ACC112 (cell line): ENCODE measurements at regions not wholly inside any gene's neighbourhood (a gene's known extent, or its start where the extent isn't known, plus 50 kb on each side); places are given as distances from the start of the nearest gene placed in this dataset.

Experiments
- H2AFZ ChIP-seq: fragments of 200-600 bp; sonication (generic); one replicate; pipeline ENCODE4 v1.6.0; 2017; ENCODE audit warnings: antibody characterized with exemption, low read length; ENCODE audit not compliant: unreplicated experiment
- H3K27ac ChIP-seq: fragments of 200-600 bp; sonication (generic); 2 replicates; pipeline ENCODE4 v1.5.1; 2014; ENCODE audit warnings: low read depth, mild to moderate bottlenecking, antibody characterized with exemption, low read length, moderate library complexity
- H3K27me3 ChIP-seq: fragments of 200-600 bp; sonication (generic); 2 replicates; pipeline ENCODE4 v1.6.1; 2014; ENCODE audit warnings: mild to moderate bottlenecking, antibody characterized with exemption, low read length, moderate library complexity, mixed read lengths; ENCODE audit not compliant: insufficient read depth
- H3K36me3 ChIP-seq: fragments of 200-600 bp; sonication (generic); 2 replicates; pipeline ENCODE4 v1.6.1; 2016; ENCODE audit warnings: mild to moderate bottlenecking, antibody characterized with exemption, low read length, moderate library complexity, mixed read lengths; ENCODE audit not compliant: insufficient read depth
- H3K4me1 ChIP-seq: fragments of 200-600 bp; sonication (generic); one replicate; pipeline ENCODE4 v1.6.1; 2016; ENCODE audit warnings: low read length, mixed read lengths; ENCODE audit not compliant: insufficient read depth, unreplicated experiment, control insufficient read depth
- H3K4me3 ChIP-seq: fragments of 200-600 bp; sonication (generic); 2 replicates; pipeline ENCODE4 v1.5.1; 2014; ENCODE audit warnings: mild to moderate bottlenecking, low read depth, low read length
- H3K79me2 ChIP-seq: fragments of 200-600 bp; sonication (generic); one replicate; pipeline ENCODE4 v1.6.0; 2016; ENCODE audit warnings: low read length; ENCODE audit not compliant: control insufficient read depth, unreplicated experiment, insufficient read depth

DNA sequence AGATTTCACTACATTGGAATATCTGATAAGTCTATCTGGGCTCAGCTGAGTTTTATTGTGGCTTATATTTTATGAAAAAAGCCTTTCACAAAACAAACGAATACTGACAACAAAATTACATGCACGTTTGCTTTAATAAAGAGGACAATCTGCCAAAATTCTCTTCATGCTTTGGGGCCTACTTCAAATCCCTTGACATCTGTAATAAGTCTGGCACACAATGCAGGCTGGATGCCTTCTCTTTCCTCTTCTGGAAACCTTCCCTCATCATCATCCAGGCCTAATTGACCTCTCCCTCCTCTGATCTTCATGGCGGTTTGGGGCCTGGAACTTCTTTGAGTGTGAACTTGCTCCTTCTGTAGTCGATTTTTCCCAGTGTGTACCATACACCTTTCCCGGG is 70.3 kb downstream of the MAP10 start:
- no peaks in the 10 kb centered on the region for H3K36me3 ChIP-seq
- H3K27me3 ChIP-seq = peaks cover 2% of the 10 kb centered on the region; the same call in 1 of the 2 replicates
- H3K4me3 ChIP-seq = no peak overlapping the region
- H3K4me1 ChIP-seq = no peaks in the 10 kb centered on the region
- no peak overlapping the region for H2AFZ ChIP-seq
- no peak overlapping the region for H3K27ac ChIP-seq
- no peaks in the 10 kb centered on the region for H3K79me2 ChIP-seq

DNA sequence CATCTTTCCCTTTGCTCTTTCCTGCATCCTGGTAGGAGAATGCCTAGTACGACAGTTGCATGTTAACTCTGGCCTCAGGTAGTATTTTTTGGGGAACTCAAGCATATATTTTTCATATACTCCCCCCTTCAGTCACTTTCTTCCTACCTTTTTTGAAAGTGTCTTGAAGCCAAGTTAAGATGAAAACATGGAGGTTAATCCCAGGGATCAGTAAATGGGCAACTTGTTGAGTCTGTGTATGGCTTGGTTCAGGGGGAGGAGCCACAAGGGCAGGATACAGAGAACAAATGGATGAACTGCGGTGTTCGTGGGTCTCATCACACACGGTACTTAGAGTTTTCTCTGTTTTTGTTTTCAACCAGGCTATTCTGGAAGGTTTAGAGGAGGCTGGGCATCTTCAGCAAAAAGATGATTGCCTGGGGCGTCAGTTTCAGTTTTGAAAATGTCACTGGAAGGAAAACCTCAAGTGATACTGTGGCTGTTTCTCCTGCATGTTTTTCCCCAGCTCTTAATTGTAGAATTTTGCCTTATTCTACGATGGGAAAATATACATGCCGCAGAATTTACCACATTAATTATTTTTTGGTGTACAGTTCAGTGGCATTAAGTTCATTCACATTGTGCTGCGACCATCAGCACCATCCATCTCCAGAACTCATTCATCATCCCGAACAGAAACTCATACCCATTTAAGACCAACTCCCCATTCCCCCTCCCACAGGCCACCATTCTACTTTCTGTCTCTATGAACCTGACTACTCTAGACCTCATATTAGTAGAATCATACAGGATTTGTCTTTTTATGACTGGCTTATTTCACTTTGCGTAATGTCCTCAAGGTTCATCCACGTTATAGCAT is 71.5 kb downstream of the MAP10 start:
- Histone ChIP-seq H2AFZ (no peak overlapping the region), H3K4me3 (no peak overlapping the region), H3K79me2 (no peaks in the 10 kb centered on the region), H3K27me3 (peaks cover 13% of the 10 kb centered on the region; the same call in 1 of the 2 replicates), H3K36me3 (no peaks in the 10 kb centered on the region), H3K27ac (no peak overlapping the region), H3K4me1 (no peaks in the 10 kb centered on the region)

DNA sequence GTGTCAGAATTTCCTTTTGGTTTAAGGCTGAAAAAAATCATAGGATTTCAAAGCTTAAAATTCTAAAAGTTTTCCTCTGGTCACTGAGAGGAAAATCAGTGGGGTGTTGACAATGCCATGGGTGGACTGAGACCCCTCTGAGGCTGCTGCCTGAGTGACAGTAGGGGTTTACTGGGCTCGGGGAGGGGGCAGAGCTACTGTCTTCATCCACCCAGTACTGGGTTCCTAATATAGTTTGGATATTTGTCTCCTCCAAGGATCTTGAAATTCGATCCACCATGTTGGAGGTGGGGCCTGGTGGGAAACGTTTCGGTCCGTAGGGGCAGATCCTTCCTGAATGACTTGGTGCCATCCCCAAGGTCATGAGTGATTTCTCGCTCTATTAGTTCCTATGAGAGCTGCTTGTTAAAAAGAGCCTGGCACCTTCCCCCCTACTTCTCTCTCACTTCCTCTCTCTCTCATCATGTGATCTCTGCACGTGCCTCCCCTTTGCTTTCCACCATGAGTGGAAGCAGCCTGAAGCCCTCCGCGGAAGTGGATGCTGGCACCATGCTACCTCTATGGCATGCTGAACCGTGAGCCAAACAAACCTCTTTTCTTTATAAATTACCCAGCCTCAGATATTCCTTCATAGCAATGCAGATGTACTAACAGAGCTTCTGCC is 72.3 kb downstream of the MAP10 start:
- Histone ChIP-seq H3K4me1 (no peaks in the 10 kb centered on the region), H3K4me3 (no peak overlapping the region), H3K27me3 (peaks cover 18% of the 10 kb centered on the region; the same call in 1 of the 2 replicates), H3K27ac (no peak overlapping the region), H3K79me2 (no peaks in the 10 kb centered on the region), H3K36me3 (no peaks in the 10 kb centered on the region), H2AFZ (no peak overlapping the region)

DNA sequence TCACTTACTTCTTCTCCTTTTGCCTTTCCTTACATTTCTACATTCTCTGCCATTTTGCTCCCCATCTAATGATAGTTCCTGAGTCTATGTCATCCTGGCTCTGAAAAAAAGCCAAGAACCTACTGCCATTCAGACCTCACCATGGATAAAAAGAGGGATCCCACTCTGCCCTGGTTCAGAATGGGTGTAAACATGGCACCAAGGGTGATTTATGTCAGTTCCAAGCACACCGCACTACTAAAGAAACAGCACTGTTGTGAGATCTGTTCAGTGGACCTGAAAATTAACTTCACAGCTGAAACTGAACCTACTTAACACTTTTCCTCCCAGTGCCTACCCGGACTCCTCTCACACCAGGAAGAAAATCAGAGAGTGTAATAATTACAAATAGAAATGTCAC is 72.3 kb upstream of the NTPCR start:
- Histone ChIP-seq H3K27me3 (peaks cover 18% of the 10 kb centered on the region; the same call in 1 of the 2 replicates), H3K4me1 (no peaks in the 10 kb centered on the region), H3K36me3 (no peaks in the 10 kb centered on the region), H3K27ac (no peak overlapping the region), H3K79me2 (no peaks in the 10 kb centered on the region), H3K4me3 (no peak overlapping the region), H2AFZ (no peak overlapping the region)

DNA sequence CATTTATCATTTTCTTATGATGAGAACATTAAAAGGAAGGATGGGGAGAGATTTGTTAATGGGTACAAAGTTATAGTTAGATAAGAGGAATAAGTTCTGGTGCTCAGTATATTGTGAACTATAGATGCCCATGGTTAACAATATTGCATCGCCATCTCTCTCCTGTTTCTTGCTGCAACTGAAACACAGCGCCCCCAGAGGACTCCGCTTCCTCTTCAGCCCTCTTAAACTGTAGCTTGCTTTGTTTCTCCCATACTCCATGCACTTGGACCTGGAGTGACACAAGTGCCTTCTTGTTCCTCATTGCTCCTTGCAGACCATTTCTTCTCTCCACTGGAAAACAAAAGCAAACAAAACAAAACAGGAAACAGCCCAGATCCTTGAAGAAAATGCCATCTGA is 70.1 kb upstream of the NTPCR start:
- Histone ChIP-seq H3K4me3 (no peak overlapping the region), H2AFZ (no peak overlapping the region), H3K36me3 (no peaks in the 10 kb centered on the region), H3K79me2 (no peaks in the 10 kb centered on the region), H3K27me3 (peaks cover 24% of the 10 kb centered on the region; the same call in 1 of the 2 replicates), H3K4me1 (no peaks in the 10 kb centered on the region), H3K27ac (no peak overlapping the region)

DNA sequence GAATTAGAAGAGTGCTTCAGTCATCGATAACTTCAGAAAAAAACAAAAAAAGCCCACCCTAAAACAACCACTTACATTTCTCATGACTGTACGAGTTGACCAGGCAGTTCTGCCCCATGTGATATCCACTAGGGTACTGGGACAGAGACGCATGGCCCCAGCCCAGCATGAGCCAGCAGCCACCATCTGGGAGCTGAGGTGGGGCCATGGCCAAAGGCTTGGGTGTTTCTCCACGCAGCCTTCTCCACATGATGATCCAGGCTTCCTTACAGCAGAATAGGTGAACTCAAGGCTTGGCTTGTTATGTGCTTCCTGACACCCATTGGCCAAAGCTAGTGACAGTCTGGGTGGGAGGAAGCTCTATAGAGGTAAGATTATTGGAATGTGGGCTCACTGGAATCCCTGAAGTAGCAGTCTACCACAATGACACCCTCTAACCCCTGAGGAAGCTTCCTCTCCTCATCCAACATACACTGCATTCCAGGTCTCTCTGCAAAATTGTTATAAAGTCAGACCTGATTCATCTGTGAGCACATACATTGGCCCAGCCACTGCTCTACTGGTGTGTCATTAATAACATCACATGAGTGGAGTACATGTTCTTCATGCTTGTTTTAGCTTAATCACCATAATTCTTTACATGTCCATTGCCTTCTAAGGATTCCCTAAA is 66.3 kb upstream of the NTPCR start:
- Histone ChIP-seq H3K4me1 (no peaks in the 10 kb centered on the region), H3K79me2 (no peaks in the 10 kb centered on the region)

DNA sequence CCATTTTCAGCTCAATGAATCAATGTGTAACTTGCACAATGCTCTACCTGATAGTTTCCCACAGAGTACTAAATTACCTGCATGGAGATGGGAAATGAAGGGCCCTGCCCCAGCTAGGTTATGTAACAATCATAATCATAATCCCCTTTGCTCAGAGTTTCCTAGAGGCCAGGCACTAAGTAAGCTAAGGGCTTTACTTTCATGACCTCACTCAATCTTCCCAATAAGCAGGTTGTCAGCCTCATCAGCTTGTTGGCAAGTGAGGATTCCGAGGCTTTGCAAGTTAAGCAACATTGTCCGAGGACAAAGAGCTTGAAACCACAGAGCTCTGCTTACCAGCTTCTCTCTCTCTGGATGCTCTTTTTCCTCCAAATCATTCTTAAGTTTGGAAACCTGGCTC is 64.1 kb upstream of the NTPCR start:
- Histone ChIP-seq H3K79me2 (no peaks in the 10 kb centered on the region), H3K4me1 (no peaks in the 10 kb centered on the region), H2AFZ (no peak overlapping the region), H3K27ac (no peak overlapping the region), H3K4me3 (no peak overlapping the region), H3K27me3 (peaks cover 23% of the 10 kb centered on the region), H3K36me3 (no peaks in the 10 kb centered on the region)

More for the DNA sequence above, 66.3 kb upstream of the NTPCR start:
- no peak overlapping the region for H3K4me3 ChIP-seq
- peaks cover 31% of the 10 kb centered on the region for H3K27me3 ChIP-seq
- H3K27ac ChIP-seq = no peak overlapping the region
- no peaks in the 10 kb centered on the region for H3K36me3 ChIP-seq
- H2AFZ ChIP-seq = no peak overlapping the region

DNA sequence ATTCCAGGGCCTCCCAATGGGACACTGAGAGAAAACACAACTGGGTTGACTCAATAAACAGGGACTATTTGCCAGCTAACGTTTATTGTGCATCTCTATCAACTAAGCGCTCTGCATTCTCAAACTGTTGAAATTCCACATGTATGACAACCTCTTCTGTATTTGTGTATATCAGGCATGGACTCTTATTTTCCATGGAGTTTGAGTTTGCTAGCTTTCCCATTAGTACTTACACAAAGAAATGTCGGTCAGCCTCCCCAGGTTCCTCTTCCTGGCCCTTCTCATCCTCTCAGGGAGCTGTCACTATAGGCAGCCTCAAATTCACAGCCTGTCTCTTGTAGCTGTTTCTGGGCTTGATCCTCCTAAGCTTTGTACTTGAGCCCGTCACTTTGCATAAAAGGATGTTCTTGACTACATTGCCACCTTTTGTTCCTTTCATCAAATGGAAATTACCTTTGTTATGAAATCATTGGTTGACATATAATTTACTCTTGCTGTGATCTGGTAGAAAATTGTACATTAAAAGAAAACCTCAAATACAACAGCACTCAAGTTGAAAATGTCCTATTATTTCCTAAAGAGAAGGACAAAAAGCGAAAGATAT is 60.0 kb upstream of the NTPCR start:
- Histone ChIP-seq H3K4me3 (no peak overlapping the region), H3K4me1 (no peaks in the 10 kb centered on the region), H3K27me3 (peaks cover 7% of the 10 kb centered on the region), H3K27ac (peak overlapping the region; percentile 10), H3K36me3 (no peaks in the 10 kb centered on the region), H3K79me2 (no peaks in the 10 kb centered on the region), H2AFZ (no peak overlapping the region)

DNA sequence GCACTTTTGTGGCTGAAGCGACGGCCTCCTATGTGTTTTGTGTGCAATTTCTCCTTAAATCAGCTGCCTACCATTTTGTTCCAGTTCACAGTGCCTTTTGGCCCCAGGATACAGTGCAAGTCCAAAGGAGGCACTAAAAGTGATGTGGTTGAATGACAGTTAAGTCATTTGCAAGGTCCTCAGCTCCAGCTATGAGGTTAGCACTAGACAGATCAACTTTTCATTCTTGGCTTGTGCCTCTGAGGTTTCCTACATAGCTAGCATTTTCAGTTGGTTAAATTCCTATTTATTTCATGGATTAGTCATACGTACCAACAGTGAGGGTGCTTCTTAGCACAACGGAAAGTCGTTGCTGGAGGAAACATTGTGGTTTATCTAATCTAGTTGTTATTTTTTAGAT is 59.3 kb upstream of the NTPCR start:
- no peak overlapping the region for H3K4me3 ChIP-seq
- H3K27me3 ChIP-seq = peaks cover 7% of the 10 kb centered on the region
- no peak overlapping the region for H2AFZ ChIP-seq
- H3K27ac ChIP-seq = peak overlapping the region; percentile 66
- no peaks in the 10 kb centered on the region for H3K4me1 ChIP-seq
- no peaks in the 10 kb centered on the region for H3K36me3 ChIP-seq
- no peaks in the 10 kb centered on the region for H3K79me2 ChIP-seq

DNA sequence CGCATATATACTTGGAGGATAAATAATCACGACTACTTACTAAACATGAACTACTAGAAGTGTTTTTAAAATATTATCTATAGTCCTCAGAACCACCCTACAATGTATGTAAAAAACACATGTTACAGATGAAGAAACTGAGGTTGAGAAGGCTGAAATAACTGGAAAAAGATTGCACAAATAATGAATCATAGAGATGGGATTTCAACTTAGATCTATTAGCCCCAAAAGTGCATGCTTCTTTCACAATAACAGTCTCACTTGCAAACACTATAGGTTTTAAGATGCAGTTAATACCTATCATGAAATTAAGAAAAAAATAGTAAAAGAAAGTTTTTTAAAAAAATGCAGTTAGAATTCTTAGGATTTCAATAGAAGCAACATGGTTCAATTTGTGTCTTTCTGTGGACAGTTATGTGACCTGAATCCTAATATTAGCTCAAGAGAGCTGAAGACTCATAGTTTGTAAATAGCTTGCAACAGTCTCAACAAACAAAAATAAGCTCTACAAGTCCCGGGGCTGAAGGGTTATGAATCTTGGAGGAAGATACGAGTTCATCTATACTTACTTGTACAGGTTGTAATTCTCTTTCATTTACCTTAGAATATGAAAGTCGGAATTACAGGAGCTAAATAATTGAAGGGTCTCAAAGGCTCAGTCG is 58.6 kb upstream of the NTPCR start:
- Histone ChIP-seq H3K27ac (peak overlapping the region; percentile 66), H2AFZ (no peak overlapping the region), H3K36me3 (no peaks in the 10 kb centered on the region), H3K27me3 (peaks cover 4% of the 10 kb centered on the region; the same call in 1 of the 2 replicates), H3K4me3 (no peak overlapping the region), H3K79me2 (no peaks in the 10 kb centered on the region), H3K4me1 (no peaks in the 10 kb centered on the region)
